H1 (cell line): ENCODE measurements at regions not wholly inside any gene's neighbourhood (a gene's known extent, or its start where the extent isn't known, plus 50 kb on each side); places are given as distances from the start of the nearest gene placed in this dataset.

Experiments used
- CTCF ChIA-PET: fragments of 300-600 bp; sonication (Branson Sonifier 250); formaldehyde crosslinking; loops from one replicate; lab custom pipeline; 2021; ENCODE audit not compliant: partially characterized antibody; lab: Charles Lee
- POLR2A ChIA-PET: fragments of 300-600 bp; sonication (Branson Sonifier 250); formaldehyde crosslinking; loops from one replicate; lab custom pipeline; 2021; ENCODE audit warnings: inconsistent platforms; ENCODE audit not compliant: partially characterized antibody; lab: Charles Lee
- DNase-seq, 2 experiments: peaks; one replicate each; pipeline versions ENCODE4 v3.0.0 to v3.0.0-alpha.2; 2010 to 2022; ENCODE audit warnings: low spot score in 2 of 2, low read depth in 1 of 2, mixed read lengths in 1 of 2
- FAIRE-seq: peaks from 2 replicates; lab custom pipeline; 2011; peaks lifted over from hg19 to GRCh38; lab: Jason Lieb, UNC
- H2AFZ ChIP-seq: 2 replicates; pipeline ENCODE4 v1.8.1; 2012; ENCODE audit warnings: low read length, inconsistent platforms
- H2AK5ac ChIP-seq: 2 replicates; pipeline ENCODE4 v1.6.1; 2013; ENCODE audit warnings: low read depth, low read length
- H2BK120ac ChIP-seq: replicated peaks from 2 replicates; pipeline ENCODE3; 2013; ENCODE audit warnings: low read depth, low read length, inconsistent platforms
- H2BK12ac ChIP-seq: 2 replicates; pipeline ENCODE4 v1.6.1; 2013; ENCODE audit warnings: low read depth, low read length
- H2BK15ac ChIP-seq: 2 replicates; pipeline ENCODE4 v1.6.1; 2013; ENCODE audit warnings: low read length
- H2BK20ac ChIP-seq: 2 replicates; pipeline ENCODE4 v1.6.1; 2013; ENCODE audit warnings: low read length
- H2BK5ac ChIP-seq: 2 replicates; pipeline ENCODE4 v1.6.1; 2013; ENCODE audit warnings: low read depth, low read length
- H3K14ac ChIP-seq: 2 replicates; pipeline ENCODE4 v1.6.1; 2013; ENCODE audit warnings: inconsistent platforms; ENCODE audit not compliant: insufficient read length
- H3K18ac ChIP-seq: 2 replicates; pipeline ENCODE4 v1.6.1; 2013; ENCODE audit warnings: low read length; ENCODE audit errors: extremely low read depth
- H3K23ac ChIP-seq: 2 replicates; pipeline ENCODE4 v1.6.1; 2013; ENCODE audit warnings: inconsistent platforms; ENCODE audit not compliant: insufficient read length
- H3K23me2 ChIP-seq: 2 replicates; pipeline ENCODE4 v1.6.1; 2013; ENCODE audit warnings: low read depth, low read length
- H3K27ac ChIP-seq: 2 replicates; pipeline ENCODE4 v1.6.1; 2011; ENCODE audit warnings: low read depth, low read length, inconsistent platforms
- H3K27me3 ChIP-seq, 4 experiments: replicated peaks in 1 of 4; 1 replicate in 1 of 4; 2 replicates in 3 of 4; pipeline versions ENCODE4 v1.6.1 to v1.8.1; 2011 to 2013; ENCODE audit warnings: low read length in 3 of 4, mild to moderate bottlenecking in 3 of 4, inconsistent platforms in 2 of 4, mixed read lengths in 2 of 4, moderate library complexity in 1 of 4; ENCODE audit not compliant: control insufficient read depth in 3 of 4, insufficient read depth in 3 of 4; ENCODE audit errors: extremely low read depth in 1 of 4
- H3K36me3 ChIP-seq, 4 experiments: 2 replicates each; pipeline versions ENCODE4 v1.6.1 to v1.8.1; 2011 to 2013; ENCODE audit warnings: mild to moderate bottlenecking in 4 of 4, low read length in 3 of 4, moderate library complexity in 2 of 4, control low read depth in 1 of 4, inconsistent platforms in 1 of 4; ENCODE audit not compliant: insufficient read depth in 4 of 4, control insufficient read depth in 2 of 4
- H3K4ac ChIP-seq: replicated peaks from 2 replicates; pipeline ENCODE3; 2013; ENCODE audit warnings: low read length, low read depth, mixed read lengths, inconsistent platforms; ENCODE audit not compliant: insufficient read length
- H3K4me1 ChIP-seq, 4 experiments: replicated peaks in 1 of 4; 1 replicate in 1 of 4; 2 replicates in 3 of 4; pipeline versions ENCODE4 v1.6.1 to v1.8.1; 2011 to 2013; ENCODE audit warnings: low read length in 3 of 4, inconsistent platforms in 2 of 4, mixed read lengths in 1 of 4; ENCODE audit not compliant: insufficient read depth in 4 of 4, control insufficient read depth in 3 of 4
- H3K4me2 ChIP-seq, 2 experiments: 2 replicates each; pipeline versions ENCODE4 v1.6.1 to v1.8.1; 2011 to 2013; ENCODE audit warnings: low read depth in 2 of 2, low read length in 2 of 2, control low read depth in 1 of 2, inconsistent platforms in 1 of 2, mild to moderate bottlenecking in 1 of 2; ENCODE audit not compliant: insufficient read depth in 1 of 2
- H3K4me3 ChIP-seq, 4 experiments: fragments of 200-600, 300-600 bp in 1 of 4; sonication (generic), shearing (Covaris generic), sonication (Bioruptor Twin) in 1 of 4; 2 replicates each; pipeline versions ENCODE4 v1.5.1 to v1.8.1; 2011 to 2016; ENCODE audit warnings: low read length in 4 of 4, low read depth in 3 of 4, control low read depth in 2 of 4, inconsistent platforms in 2 of 4, mild to moderate bottlenecking in 2 of 4, mixed read lengths in 1 of 4, moderate library complexity in 1 of 4; ENCODE audit not compliant: insufficient read depth in 2 of 4; ENCODE audit errors: extremely low read depth in 1 of 4
- H3K56ac ChIP-seq: replicated peaks from 2 replicates; pipeline ENCODE3; 2013; ENCODE audit warnings: low read depth, mild to moderate bottlenecking, mixed read lengths, low read length, inconsistent platforms; ENCODE audit not compliant: insufficient read length
- H3K79me1 ChIP-seq: 2 replicates; pipeline ENCODE4 v1.6.1; 2013; ENCODE audit warnings: low read depth, low read length, control low read depth
- H3K79me2 ChIP-seq, 2 experiments: 2 replicates each; pipeline versions ENCODE4 v1.6.1 to v1.8.1; 2012 to 2013; ENCODE audit warnings: low read length in 2 of 2, mild to moderate bottlenecking in 2 of 2, inconsistent platforms in 1 of 2; ENCODE audit not compliant: insufficient read depth in 2 of 2, control insufficient read depth in 1 of 2
- H3K9ac ChIP-seq, 4 experiments: replicated peaks in 1 of 4; 1 replicate in 1 of 4; 2 replicates in 3 of 4; pipeline versions ENCODE4 v1.6.1 to v1.8.1; 2011 to 2013; ENCODE audit warnings: low read depth in 3 of 4, low read length in 3 of 4, control low read depth in 2 of 4, mild to moderate bottlenecking in 2 of 4, moderate library complexity in 2 of 4, inconsistent platforms in 1 of 4; ENCODE audit errors: extremely low read depth in 1 of 4
- H3K9me3 ChIP-seq, 2 experiments: 2 replicates each; pipeline versions ENCODE4 v1.6.1 to v1.8.1; 2012 to 2013; ENCODE audit warnings: mild to moderate bottlenecking in 2 of 2, moderate library complexity in 2 of 2, control low read depth in 1 of 2, inconsistent platforms in 1 of 2, low read depth in 1 of 2, low read length in 1 of 2, mixed read lengths in 1 of 2; ENCODE audit not compliant: insufficient read depth in 2 of 2
- H4K20me1 ChIP-seq, 2 experiments: replicated peaks in 1 of 2; 2 replicates each; pipeline versions ENCODE3 to v1.8.1; 2011 to 2013; ENCODE audit warnings: inconsistent platforms in 2 of 2, low read length in 2 of 2, mild to moderate bottlenecking in 1 of 2; ENCODE audit not compliant: insufficient read depth in 2 of 2, control insufficient read depth in 1 of 2
- H4K5ac ChIP-seq: 2 replicates; pipeline ENCODE4 v1.6.1; 2013; ENCODE audit warnings: low read length, low read depth, mixed read lengths, inconsistent platforms; ENCODE audit not compliant: insufficient read length
- H4K8ac ChIP-seq: 2 replicates; pipeline ENCODE4 v1.8.0; 2013; ENCODE audit warnings: mild to moderate bottlenecking, moderate library complexity, low read length, inconsistent platforms; ENCODE audit not compliant: insufficient read depth; ENCODE audit errors: extremely low read depth
- H4K91ac ChIP-seq: replicated peaks from 2 replicates; pipeline ENCODE3; 2013; ENCODE audit warnings: low read length, mixed read lengths, inconsistent platforms; ENCODE audit not compliant: insufficient read length
- CEBPB ChIP-seq: IDR thresholded peaks from 2 replicates; pipeline ENCODE4 v1.6.1; 2012; ENCODE audit warnings: low read depth, low read length
- CREB1 ChIP-seq: IDR thresholded peaks from 2 replicates; pipeline ENCODE4 v1.6.1; 2012; ENCODE audit warnings: inconsistent platforms
- CTBP2 ChIP-seq: IDR thresholded peaks from 2 replicates; pipeline ENCODE4 v1.7.0; 2011; ENCODE audit warnings: borderline replicate concordance, mild to moderate bottlenecking, moderate library complexity, mixed read lengths, low read length; ENCODE audit not compliant: insufficient read depth, insufficient read length
- EZH2 ChIP-seq: fragments of 200-600 bp; sonication (generic); IDR thresholded peaks from 2 replicates; pipeline ENCODE4 v1.7.1; 2012; ENCODE audit warnings: low read depth, mild to moderate bottlenecking, moderate library complexity, low read length, inconsistent platforms; ENCODE audit not compliant: severe bottlenecking
- KDM1A ChIP-seq: fragments of 200-600, 300-600 bp; sonication (generic); IDR thresholded peaks from 2 replicates; pipeline ENCODE4 v1.7.1; 2016; ENCODE audit warnings: mild to moderate bottlenecking, low read length, borderline replicate concordance
- POU5F1 ChIP-seq: IDR thresholded peaks from 2 replicates; pipeline ENCODE4 v1.6.1; 2011; ENCODE audit warnings: low read depth, mild to moderate bottlenecking, low read length, moderate library complexity
- SIX5 ChIP-seq: IDR thresholded peaks from 2 replicates; pipeline ENCODE4 v1.6.1; 2011; ENCODE audit warnings: mild to moderate bottlenecking, low read depth, low read length
- SP2 ChIP-seq: IDR thresholded peaks from 2 replicates; pipeline ENCODE4 v1.6.1; 2012; ENCODE audit warnings: mild to moderate bottlenecking, low read length, inconsistent platforms
- TAF7 ChIP-seq: optimal IDR thresholded peaks from 2 replicates; pipeline ENCODE3; 2011; ENCODE audit warnings: low read depth, mild to moderate bottlenecking, inconsistent platforms, low read length, moderate library complexity, borderline replicate concordance
- WGBS, 2 experiments: shearing (Covaris generic) in 1 of 2; methylation state at CpG; one replicate each; pipeline versions ENCODE4 v1.1.6 to v1.1.7; 2013 to 2015; ENCODE audit warnings: low lambda C conversion rate in 2 of 2, mixed read lengths in 2 of 2, inconsistent platforms in 1 of 2, low coverage in 1 of 2, missing lambda C conversion rate in 1 of 2; ENCODE audit not compliant: insufficient replicate concordance in 2 of 2, insufficient coverage in 1 of 2, insufficient read length in 1 of 2; ENCODE audit errors: extremely low coverage in 1 of 2, missing lambda C conversion rate in 1 of 2; 5-methylcytosine and 5-hydroxymethylcytosine counted together

GRCh38 chr14:48957486-48957885 is 628.7 kb downstream of the RPS29 start:
- no peak for FAIRE-seq

More at GRCh38 chr14:48957486-48957885, 628.7 kb downstream of the RPS29 start:
- H2AFZ ChIP-seq = no peak overlapping the region
- no peaks in the 10 kb centered on the region for H3K23me2 ChIP-seq
- no peak for DNase-seq
- H3K36me3 ChIP-seq = no peaks in the 10 kb centered on the region
- H3K14ac ChIP-seq = no peak overlapping the region
- no peaks in the 10 kb centered on the region for H3K9me3 ChIP-seq
- H3K4ac ChIP-seq = no peak overlapping the region
- H3K4me2 ChIP-seq = no peak overlapping the region
- H3K4me1 ChIP-seq = no peaks in the 10 kb centered on the region
- TF ChIP-seq CREB1 (no peak), TAF7 (no peak), KDM1A (no peak), POU5F1 (no peak), SIX5 (no peak), EZH2 (no peak), CTBP2 (no peak), SP2 (no peak), CEBPB (no peak)
- no peaks in the 10 kb centered on the region for H4K20me1 ChIP-seq
- no peak overlapping the region for H3K18ac ChIP-seq
- no peak overlapping the region for H3K4me3 ChIP-seq
- no peak overlapping the region; the same call in 1 of the 2 replicates for H4K8ac ChIP-seq
- no peak overlapping the region for H2BK5ac ChIP-seq
- no peak overlapping the region for H2BK20ac ChIP-seq
- ChIA-PET CTCF (no interaction called here), POLR2A (no interaction called here)
- 84% methylated on average over 5 of the region's 5 CpGs; no CpG with 5 or more reads in 1 of the 2 experiments for WGBS, 2 experiments
- H3K23ac ChIP-seq = no peak overlapping the region
- H3K79me2 ChIP-seq = no peaks in the 10 kb centered on the region
- no peaks in the 10 kb centered on the region for H3K79me1 ChIP-seq
- no peak overlapping the region for H3K9ac ChIP-seq
- no peak overlapping the region for H4K5ac ChIP-seq
- H4K91ac ChIP-seq = no peak overlapping the region
- H2BK120ac ChIP-seq = no peak overlapping the region
- H2BK15ac ChIP-seq = no peak overlapping the region
- no peak overlapping the region for H3K27ac ChIP-seq
- no peak overlapping the region for H2AK5ac ChIP-seq
- H3K27me3 ChIP-seq = no peaks in the 10 kb centered on the region
- H3K56ac ChIP-seq = no peak overlapping the region
- no peak overlapping the region for H2BK12ac ChIP-seq
